ENCODE measurements at regions not wholly inside any gene's neighbourhood (a gene's known extent, or its start where the extent isn't known, plus 50 kb on each side); places are given as distances from the start of the nearest gene placed in this dataset.
"Not testable (repeated sequence)": the region's sequence is repeated elsewhere in the genome, so short reads cannot be mapped to it uniquely, and the experiment has no call there.

DNA sequence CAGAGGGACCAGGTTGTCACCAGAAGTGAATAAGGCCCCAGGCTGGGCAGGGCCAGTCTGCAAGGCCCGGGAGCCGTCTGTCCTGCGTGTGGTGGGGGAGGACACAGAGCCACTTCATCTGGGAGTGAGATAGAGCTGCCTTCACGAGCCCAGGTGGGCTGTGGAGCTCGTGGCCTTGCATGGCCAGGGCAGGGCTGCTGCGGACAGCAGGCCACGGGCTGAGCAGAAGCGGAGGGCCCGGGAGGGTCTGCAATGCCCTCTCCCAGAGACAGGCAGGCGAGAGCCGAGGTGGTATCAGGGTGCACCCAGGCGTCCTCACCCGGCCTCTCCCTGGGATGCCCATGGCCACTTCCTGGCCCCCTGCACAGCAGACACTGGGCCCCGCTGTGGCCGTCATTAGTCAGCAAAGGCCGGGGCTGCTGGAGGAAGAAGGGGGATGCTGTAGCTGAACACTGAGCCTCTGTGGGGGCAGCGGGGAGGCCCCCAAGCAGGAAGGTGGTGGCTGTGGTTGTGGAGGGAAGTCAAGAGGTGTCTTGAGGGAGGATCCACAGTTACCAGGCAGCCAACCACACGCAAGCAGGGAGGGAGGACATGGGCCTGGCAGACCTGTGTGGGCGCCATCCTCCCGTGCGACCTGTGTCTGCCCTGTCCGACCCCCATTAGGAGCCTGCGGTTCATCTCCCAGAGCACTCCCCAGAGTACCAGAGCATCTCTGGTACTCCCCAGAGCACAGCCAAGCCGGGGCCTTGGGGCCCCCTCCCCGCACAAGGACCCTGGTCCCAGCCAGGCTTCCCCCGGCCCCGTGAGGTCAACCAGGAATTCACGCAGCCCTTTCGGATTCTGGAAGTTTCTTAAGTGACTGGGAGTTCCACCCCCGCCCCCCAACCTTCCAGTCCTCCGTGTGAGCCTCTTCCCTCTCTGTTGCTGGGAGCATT is 1109.5 kb downstream of the BRD1 start:
- Histone ChIP-seq H3K36me3 (replicated peaks) (no peaks in the 10 kb centered on the region), H3K4me1 (no peaks in the 10 kb centered on the region), H3K4me3 (no peak overlapping the region), H3K27me3 (ENCODE audit: low read depth) (no peaks in the 10 kb centered on the region), H3K9me3 (no peaks in the 10 kb centered on the region)
- in situ Hi-C loops (cut with MboI; ENCODE audit: low sequenced_read_pairs): no loop called here
- DNase-seq (ENCODE audit: low spot score in 2 of 2): no peak

DNA sequence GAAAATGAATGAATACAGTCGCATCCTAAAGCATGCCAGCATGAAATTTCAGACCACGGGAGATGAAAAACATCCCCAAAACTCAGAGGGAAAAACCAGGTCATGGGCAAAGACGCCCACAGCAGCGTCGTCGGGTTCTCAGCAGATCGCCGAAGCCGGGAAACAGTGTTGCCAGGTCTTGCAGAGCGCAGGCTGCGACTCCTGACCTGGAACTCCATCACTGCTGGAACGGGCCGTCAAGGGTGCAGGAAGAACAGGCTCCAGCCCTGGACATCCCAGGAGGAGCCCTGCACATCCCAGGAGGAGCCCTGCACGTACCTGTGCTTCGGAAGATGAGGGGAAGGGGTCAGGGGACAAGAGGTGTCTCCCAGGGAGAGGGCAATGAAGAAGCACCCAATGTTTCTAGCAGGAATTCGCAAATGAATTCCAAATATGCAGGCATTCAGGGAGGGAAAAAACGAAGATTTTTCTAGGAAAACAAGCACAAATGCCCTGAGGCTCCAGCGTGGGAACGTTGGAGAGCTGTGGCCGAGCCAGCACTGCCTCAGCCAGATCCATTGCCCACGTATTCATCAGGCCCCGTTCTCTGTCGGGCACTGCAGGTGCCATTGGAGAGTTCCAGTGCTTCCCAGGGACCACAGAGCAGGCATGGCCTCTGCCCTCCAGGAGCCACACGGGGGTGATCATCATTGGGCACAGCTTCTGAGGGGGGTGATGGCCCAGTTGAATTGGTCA is 1110.4 kb downstream of the BRD1 start:
- Histone ChIP-seq H3K36me3 (replicated peaks) (no peaks in the 10 kb centered on the region), H3K9me3 (no peaks in the 10 kb centered on the region), H3K4me3 (no peak overlapping the region), H3K27me3 (ENCODE audit: low read depth) (no peaks in the 10 kb centered on the region), H3K4me1 (no peaks in the 10 kb centered on the region)
- in situ Hi-C loops (cut with MboI; ENCODE audit: low sequenced_read_pairs): no loop called here
- no peak for DNase-seq (ENCODE audit: low spot score in 2 of 2)

DNA sequence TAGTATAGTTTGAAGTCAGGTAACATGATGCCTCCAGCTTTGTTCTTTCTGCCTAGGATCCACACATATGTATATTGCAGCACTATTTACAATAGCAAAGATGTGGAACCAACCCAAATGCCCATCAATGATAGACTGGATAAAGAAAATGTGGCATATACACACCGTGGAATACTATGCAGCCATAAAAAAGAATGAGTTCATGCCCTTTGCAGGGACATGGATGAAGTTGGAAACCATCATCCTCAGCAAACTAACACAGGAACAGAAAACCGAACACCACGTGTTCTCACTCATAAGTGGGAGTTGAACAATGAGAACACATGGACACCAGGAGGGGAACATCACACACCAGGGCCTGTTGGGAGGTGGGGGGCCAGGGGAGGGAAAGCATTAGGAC is 1111.5 kb downstream of the BRD1 start:
- H3K9me3 ChIP-seq; H3K36me3 ChIP-seq (replicated peaks); H3K4me3 ChIP-seq; in situ Hi-C loops (cut with MboI; ENCODE audit: low sequenced_read_pairs); DNase-seq (ENCODE audit: low spot score in 2 of 2); H3K4me1 ChIP-seq; H3K27me3 ChIP-seq (ENCODE audit: low read depth): not testable (repeated sequence)

DNA sequence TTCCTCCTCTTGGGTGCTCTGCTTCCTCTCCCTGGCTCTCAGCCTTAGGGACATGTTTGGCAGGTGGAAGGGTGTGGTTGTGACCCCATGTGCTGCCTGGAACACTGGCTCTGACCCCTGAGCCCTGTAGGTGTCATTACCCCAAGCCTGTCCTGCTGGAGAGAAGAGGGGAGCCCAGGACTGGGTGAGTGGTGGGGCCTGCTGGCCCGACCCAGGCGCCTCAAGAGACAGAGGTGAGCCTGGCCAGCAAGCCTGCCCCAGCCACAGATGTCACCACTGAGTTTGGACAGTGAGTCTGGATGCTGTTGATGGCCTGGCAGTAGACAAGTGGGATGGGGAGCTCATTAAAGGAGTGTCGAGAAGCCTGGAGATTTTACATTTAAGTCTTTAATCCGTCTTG is 1112.2 kb downstream of the BRD1 start:
- Histone ChIP-seq H3K36me3 (replicated peaks) (no peaks in the 10 kb centered on the region), H3K4me1 (no peaks in the 10 kb centered on the region), H3K4me3 (no peak overlapping the region), H3K9me3 (no peaks in the 10 kb centered on the region), H3K27me3 (ENCODE audit: low read depth) (no peaks in the 10 kb centered on the region)
- no peak for DNase-seq (ENCODE audit: low spot score in 2 of 2)
- in situ Hi-C loops (cut with MboI; ENCODE audit: low sequenced_read_pairs): no loop called here

DNA sequence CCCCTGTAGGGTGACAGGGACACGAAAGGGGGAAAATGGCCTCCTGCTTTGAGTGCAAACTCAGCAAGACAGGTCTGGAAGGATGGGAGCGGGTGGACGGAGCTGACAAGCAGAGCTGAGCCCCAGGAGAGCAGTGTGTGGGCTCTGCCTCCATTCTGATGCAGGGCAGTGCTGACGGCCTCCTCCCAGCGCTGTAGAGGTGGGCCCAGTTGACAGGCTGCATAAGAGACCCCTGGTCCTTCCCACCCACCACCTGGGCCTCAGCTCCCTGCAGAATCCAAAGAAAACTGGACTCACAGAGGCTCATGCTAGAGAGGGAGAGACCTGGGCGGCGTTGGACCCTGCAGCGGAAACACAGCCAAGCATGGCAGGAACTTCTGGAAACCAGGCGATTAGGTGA is 1113.4 kb downstream of the BRD1 start:
- H3K9me3 ChIP-seq: no peaks in the 10 kb centered on the region
- in situ Hi-C loops (cut with MboI; ENCODE audit: low sequenced_read_pairs): no loop called here
- H3K4me3 ChIP-seq: no peak overlapping the region
- no peaks in the 10 kb centered on the region for H3K4me1 ChIP-seq
- no peaks in the 10 kb centered on the region for H3K27me3 ChIP-seq (ENCODE audit: low read depth)
- no peak for DNase-seq (ENCODE audit: low spot score in 2 of 2)
- no peaks in the 10 kb centered on the region for H3K36me3 ChIP-seq (replicated peaks)

DNA sequence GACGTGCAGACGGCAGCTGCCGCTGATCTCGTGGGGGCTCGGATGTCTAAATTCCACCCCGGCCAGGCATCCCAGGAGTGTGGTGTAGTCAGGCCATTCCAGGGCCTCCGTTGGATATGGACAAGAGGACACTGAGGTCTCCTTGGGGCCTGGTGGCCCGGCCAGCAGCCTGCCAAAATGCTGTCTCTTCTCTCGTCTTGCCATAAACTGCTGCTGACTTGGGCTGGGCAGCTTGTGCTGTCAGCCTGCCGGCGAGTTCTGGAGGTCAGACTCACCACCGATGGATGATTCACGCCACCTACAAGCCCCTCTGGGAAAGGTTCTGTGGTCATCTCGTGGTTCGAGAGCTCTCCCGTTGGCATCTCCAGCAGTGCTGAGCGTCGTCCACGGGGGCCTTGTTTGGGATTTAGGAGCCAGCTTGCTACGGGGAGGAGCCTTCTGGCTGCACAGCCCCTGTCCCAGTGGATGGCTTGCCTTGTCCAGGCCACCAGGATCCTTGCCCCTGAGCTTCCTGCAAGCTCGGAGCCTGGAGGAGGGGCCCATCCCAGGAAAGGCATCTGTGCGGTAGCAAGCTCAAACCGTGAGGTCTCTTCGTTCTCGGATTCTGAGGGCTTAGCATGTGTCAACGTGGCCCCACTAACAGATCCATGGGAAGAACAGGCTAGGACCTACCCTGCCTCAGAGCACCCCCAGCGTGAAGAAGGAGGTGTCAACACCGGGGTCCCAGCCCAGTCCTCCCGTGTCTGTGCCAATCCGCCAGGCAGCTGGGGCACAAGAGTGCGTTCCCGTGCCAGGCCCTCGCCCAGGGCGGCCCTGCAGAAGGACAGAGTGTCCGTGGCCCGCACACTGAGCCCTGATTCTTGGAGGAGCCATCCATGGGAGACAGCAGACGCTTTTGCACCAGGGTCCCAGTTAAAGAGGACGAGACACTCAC is 1114.1 kb downstream of the BRD1 start:
- no peaks in the 10 kb centered on the region for H3K9me3 ChIP-seq
- H3K36me3 ChIP-seq (replicated peaks): no peaks in the 10 kb centered on the region
- DNase-seq (ENCODE audit: low spot score in 2 of 2): no peak
- no peaks in the 10 kb centered on the region for H3K4me1 ChIP-seq
- in situ Hi-C loops (cut with MboI; ENCODE audit: low sequenced_read_pairs): no loop called here
- no peak overlapping the region for H3K4me3 ChIP-seq
- no peaks in the 10 kb centered on the region for H3K27me3 ChIP-seq (ENCODE audit: low read depth)

DNA sequence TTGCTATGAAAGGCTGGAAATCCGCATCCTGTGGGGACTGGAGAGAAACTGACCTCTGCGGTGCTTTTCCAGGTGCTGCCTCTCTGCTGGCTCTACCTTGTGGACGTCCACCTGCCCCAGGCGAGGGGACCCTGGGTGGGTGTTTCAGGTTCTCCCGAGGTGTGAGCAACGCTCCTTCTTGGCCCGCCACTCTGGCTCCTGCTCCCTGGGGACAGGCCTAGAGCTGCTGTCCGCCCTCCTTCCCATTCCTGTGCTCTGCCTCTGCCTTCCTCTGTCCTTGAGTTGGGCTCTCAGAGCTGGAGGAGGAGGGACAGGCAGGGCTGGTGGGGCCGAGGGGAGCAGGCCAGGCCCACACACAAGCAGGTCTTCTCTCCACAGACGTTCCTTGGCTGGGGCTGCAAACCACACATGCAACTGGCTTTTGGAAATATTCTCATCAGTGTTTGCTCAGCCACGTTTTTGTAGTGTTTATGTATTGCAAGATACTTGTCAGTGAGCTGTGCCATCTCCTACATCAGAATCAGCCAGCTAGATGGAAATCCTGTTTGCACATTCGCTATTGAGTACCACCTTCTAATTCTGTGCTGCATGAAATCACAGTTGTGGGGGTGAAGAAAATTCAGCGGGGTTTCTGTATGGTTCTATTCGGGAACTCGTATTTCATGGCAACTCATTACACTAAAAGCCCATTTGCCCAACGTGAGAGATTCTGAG is 1115.0 kb downstream of the BRD1 start:
- in situ Hi-C loops (cut with MboI; ENCODE audit: low sequenced_read_pairs): no loop called here
- no peaks in the 10 kb centered on the region for H3K36me3 ChIP-seq (replicated peaks)
- H3K27me3 ChIP-seq (ENCODE audit: low read depth): no peaks in the 10 kb centered on the region
- no peaks in the 10 kb centered on the region for H3K4me1 ChIP-seq
- no peak overlapping the region for H3K4me3 ChIP-seq
- no peak for DNase-seq (ENCODE audit: low spot score in 2 of 2)
- H3K9me3 ChIP-seq: no peaks in the 10 kb centered on the region

DNA sequence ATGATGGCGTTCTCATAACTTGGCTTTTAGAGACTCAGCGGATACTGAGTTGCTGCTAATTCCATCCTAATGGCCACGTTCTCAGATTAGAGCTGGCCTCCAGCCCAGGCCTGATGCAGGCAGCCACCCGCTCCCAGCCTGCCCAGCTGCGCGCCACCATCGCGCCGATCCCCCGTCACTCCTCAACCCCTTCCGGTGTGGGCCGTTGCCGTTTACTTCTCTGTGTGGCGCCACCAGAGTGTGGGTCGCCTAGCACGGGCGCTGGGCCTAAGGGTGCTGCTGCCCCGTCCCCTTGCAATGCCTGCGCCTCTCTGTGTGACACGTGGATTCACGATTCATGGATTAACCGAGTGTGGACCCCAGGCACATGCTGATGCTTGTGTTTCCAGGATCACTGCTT is 1116.0 kb downstream of the BRD1 start:
- Histone ChIP-seq H3K4me1 (no peaks in the 10 kb centered on the region), H3K9me3 (no peaks in the 10 kb centered on the region), H3K27me3 (ENCODE audit: low read depth) (no peaks in the 10 kb centered on the region), H3K36me3 (replicated peaks) (no peaks in the 10 kb centered on the region), H3K4me3 (no peak overlapping the region)
- in situ Hi-C loops (cut with MboI; ENCODE audit: low sequenced_read_pairs): no loop called here
- DNase-seq (ENCODE audit: low spot score in 2 of 2): no peak

DNA sequence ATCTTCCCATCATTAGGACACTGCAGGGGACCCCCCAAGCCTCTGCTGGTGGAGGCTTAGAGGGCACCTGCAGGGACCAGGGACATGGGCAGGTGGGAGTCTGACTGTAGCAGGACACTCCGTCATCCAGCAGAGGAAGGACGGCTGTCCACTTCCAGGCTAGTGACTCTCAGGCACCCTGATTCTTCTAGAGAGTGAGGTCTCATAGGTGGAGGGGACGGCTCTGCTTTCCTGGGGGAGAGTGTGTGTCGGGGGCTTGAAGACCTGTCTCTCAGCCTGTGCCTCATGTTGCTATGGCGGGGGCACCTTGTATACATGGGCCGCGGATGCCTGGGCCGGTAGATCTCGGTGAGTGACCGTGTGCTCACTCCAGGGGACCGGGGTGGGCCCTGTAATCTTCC is 1116.6 kb downstream of the BRD1 start:
- no peaks in the 10 kb centered on the region for H3K36me3 ChIP-seq (replicated peaks)
- no peaks in the 10 kb centered on the region for H3K9me3 ChIP-seq
- no peak overlapping the region for H3K4me3 ChIP-seq
- H3K4me1 ChIP-seq: no peaks in the 10 kb centered on the region
- no peaks in the 10 kb centered on the region for H3K27me3 ChIP-seq (ENCODE audit: low read depth)
- no peak for DNase-seq (ENCODE audit: low spot score in 2 of 2)
- in situ Hi-C loops (cut with MboI; ENCODE audit: low sequenced_read_pairs): no loop called here

DNA sequence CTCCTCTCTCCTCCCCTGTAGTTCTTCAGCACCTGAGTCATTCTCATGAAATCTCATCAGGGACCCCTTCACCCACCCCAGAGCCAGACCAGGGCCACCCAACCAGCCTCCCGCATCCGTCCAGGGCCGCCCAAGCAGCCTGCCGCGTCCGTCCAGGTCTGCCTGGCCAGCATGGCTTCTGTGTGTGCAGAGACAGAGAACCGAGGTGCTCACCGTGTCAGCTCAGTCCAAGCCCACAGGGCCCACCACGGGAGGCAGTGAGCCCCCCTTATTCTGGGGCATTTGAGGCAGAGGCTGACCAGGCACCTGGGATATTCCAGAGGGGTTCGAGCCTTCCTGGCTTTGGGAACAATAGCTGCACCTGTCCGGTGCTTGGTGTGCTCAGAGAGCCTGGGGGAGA is 1117.3 kb downstream of the BRD1 start:
- Histone ChIP-seq H3K4me3 (no peak overlapping the region), H3K27me3 (ENCODE audit: low read depth) (no peaks in the 10 kb centered on the region), H3K4me1 (no peaks in the 10 kb centered on the region), H3K9me3 (no peaks in the 10 kb centered on the region), H3K36me3 (replicated peaks) (no peaks in the 10 kb centered on the region)
- DNase-seq (ENCODE audit: low spot score in 2 of 2): no peak
- in situ Hi-C loops (cut with MboI; ENCODE audit: low sequenced_read_pairs): no loop called here

DNA sequence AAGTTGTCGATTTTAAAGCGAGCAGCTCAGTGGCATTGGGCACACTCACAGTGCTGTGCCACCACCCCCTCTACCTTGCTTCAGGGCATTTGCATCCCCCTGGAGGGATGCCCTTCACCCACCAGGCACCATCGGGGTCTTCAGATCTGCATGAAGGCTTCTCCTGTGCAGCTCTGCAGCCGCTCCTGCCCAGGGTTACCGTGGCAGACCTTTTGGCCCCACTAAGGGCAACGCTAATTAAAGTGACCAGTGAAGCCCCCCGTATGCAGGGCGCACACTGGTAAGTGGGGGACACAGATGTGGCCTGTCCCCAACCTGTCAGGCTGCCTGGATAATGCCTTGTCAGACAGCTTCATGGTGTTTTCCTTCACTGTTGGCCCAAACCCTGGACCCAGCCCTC is 1117.7 kb downstream of the BRD1 start:
- no peak overlapping the region for H3K4me3 ChIP-seq
- no peaks in the 10 kb centered on the region for H3K36me3 ChIP-seq (replicated peaks)
- in situ Hi-C loops (cut with MboI; ENCODE audit: low sequenced_read_pairs): no loop called here
- H3K9me3 ChIP-seq: no peaks in the 10 kb centered on the region
- no peaks in the 10 kb centered on the region for H3K27me3 ChIP-seq (ENCODE audit: low read depth)
- no peak for DNase-seq (ENCODE audit: low spot score in 2 of 2)
- no peaks in the 10 kb centered on the region for H3K4me1 ChIP-seq

DNA sequence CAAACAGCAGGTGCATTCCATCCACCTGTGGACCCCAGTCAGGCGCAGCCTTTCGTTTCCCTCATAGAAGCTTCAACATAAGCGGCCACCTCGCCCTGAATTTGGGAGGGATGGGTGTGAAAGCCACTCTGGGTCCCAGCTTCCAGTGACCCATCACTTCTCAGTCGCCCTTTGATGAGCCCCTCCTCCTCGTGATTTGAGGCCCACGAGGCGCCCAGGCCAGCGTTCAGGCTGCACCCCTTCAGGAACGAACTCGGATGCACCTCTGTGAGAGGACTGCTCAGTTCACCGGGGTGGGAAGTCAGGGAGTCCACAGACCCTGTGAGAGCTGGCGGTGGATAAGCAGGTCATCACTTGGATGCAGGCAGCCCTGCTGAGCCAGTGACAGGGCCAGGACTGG is 1118.2 kb downstream of the BRD1 start:
- no peak for DNase-seq (ENCODE audit: low spot score in 2 of 2)
- Histone ChIP-seq H3K4me3 (no peak overlapping the region), H3K36me3 (replicated peaks) (no peaks in the 10 kb centered on the region), H3K27me3 (ENCODE audit: low read depth) (no peaks in the 10 kb centered on the region), H3K4me1 (no peaks in the 10 kb centered on the region), H3K9me3 (no peaks in the 10 kb centered on the region)
- in situ Hi-C loops (cut with MboI; ENCODE audit: low sequenced_read_pairs): no loop called here

DNA sequence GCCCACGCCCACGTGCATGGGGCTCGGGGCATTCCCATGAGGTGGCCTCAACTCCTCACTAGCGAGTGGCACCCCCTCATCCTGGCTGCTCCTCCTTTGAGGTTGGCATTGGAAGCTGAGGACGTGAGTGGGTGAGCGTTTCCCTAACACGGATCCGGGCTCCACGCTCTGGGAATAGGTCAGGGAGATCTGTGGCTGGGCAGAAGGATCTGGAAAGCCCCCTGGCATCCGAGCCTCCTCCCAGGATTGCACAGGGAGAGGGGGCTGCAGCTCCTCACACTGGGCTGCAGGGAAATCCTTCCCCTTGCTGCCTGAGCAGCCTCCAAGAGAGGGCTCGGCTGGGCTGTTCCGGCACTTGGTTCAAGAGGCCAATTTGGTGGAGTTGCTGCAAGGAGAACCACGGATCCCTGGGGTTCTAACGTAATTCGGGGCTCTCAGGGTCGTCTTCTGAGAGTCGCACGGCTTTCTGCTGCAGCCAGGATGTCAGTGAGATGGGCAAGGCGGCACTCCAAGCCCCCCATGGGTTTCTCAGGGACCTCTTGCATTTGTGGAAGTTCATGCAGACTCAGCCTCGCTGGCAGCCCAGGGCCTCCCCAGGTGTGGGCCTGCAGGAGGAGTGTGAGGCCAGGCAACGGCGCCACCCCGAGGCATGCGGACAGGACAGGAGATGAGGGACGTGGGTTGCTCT is 1119.0 kb downstream of the BRD1 start:
- Histone ChIP-seq H3K4me1 (no peaks in the 10 kb centered on the region), H3K36me3 (replicated peaks) (no peaks in the 10 kb centered on the region), H3K4me3 (no peak overlapping the region), H3K27me3 (ENCODE audit: low read depth) (no peaks in the 10 kb centered on the region), H3K9me3 (no peaks in the 10 kb centered on the region)
- DNase-seq (ENCODE audit: low spot score in 2 of 2): no peak
- in situ Hi-C loops (cut with MboI; ENCODE audit: low sequenced_read_pairs): no loop called here
